Ectodermal cell (in vitro differentiated cells): ENCODE measurements at regions not wholly inside any gene's neighbourhood (a gene's known extent, or its start where the extent isn't known, plus 50 kb on each side); places are given as distances from the start of the nearest gene placed in this dataset.

ENCODE experiments used
- H3K27ac ChIP-seq: 2 replicates; pipeline ENCODE4 v1.7.0; 2013; ENCODE audit warnings: mild to moderate bottlenecking, low read depth, low read length; ENCODE audit not compliant: insufficient read depth, poor library complexity, severe bottlenecking
- H3K27me3 ChIP-seq: 2 replicates; pipeline ENCODE4 v1.7.0; 2013; ENCODE audit warnings: mild to moderate bottlenecking, low read length; ENCODE audit not compliant: insufficient read depth, control insufficient read depth, poor library complexity, severe bottlenecking
- H3K36me3 ChIP-seq: one replicate; pipeline ENCODE4 v1.7.0; 2013; ENCODE audit warnings: low read length; ENCODE audit not compliant: control insufficient read depth, insufficient read depth
- H3K4me1 ChIP-seq: one replicate; pipeline ENCODE4 v1.7.0; 2013; ENCODE audit warnings: low read length; ENCODE audit not compliant: control insufficient read depth, insufficient read depth
- H3K4me3 ChIP-seq: 2 replicates; pipeline ENCODE4 v1.7.0; 2013; ENCODE audit warnings: low read depth, low read length, control low read depth; ENCODE audit not compliant: insufficient read depth
- H3K9me3 ChIP-seq: 2 replicates; pipeline ENCODE4 v1.7.0; 2013; ENCODE audit warnings: mild to moderate bottlenecking, low read length, moderate library complexity; ENCODE audit not compliant: control insufficient read depth
- WGBS, 2 experiments: methylation state at CpG; one replicate each; pipeline ENCODE4 v1.1.7; 2013; ENCODE audit warnings: missing lambda C conversion rate in 2 of 2; 5-methylcytosine and 5-hydroxymethylcytosine counted together

- H3K9me3 ChIP-seq, result no peaks in the 10 kb centered on the region
- no peak overlapping the region for H3K4me3 ChIP-seq
- H3K36me3 ChIP-seq, result no peaks in the 10 kb centered on the region
- H3K4me1 ChIP-seq, result no peaks in the 10 kb centered on the region
- 79% methylated on average over 1 of the region's 1 CpG; no CpG with 5 or more reads in 1 of the 2 experiments for WGBS, 2 experiments
- no peaks in the 10 kb centered on the region for H3K27me3 ChIP-seq
- no peak overlapping the region for H3K27ac ChIP-seq
These were observed 553.1 kb upstream of the MAN1A1 start for GRCh38 chr6:119902681-119903080.

- WGBS, 2 experiments, result 92 to 100% methylated on average over 1 of the region's 1 CpG
These were observed 547.2 kb upstream of the MAN1A1 start for GRCh38 chr6:119896806-119897205.

GRCh38 chr6:119895626-119896025, 546.1 kb upstream of the MAN1A1 start:
- H3K9me3 ChIP-seq, result no peaks in the 10 kb centered on the region
- H3K36me3 ChIP-seq, result no peaks in the 10 kb centered on the region
- 84 to 89% methylated on average over 2 of the region's 2 CpGs for WGBS, 2 experiments
- H3K4me3 ChIP-seq, result no peak overlapping the region
- no peaks in the 10 kb centered on the region for H3K27me3 ChIP-seq
- H3K4me1 ChIP-seq, result no peaks in the 10 kb centered on the region
- H3K27ac ChIP-seq, result no peak overlapping the region

More at GRCh38 chr6:119896806-119897205, 547.2 kb upstream of the MAN1A1 start:
- Histone ChIP-seq H3K27ac (no peak overlapping the region), H3K4me3 (no peak overlapping the region), H3K36me3 (no peaks in the 10 kb centered on the region), H3K9me3 (no peaks in the 10 kb centered on the region), H3K27me3 (no peaks in the 10 kb centered on the region), H3K4me1 (no peaks in the 10 kb centered on the region)

GRCh38 chr6:119894811-119895210, 545.2 kb upstream of the MAN1A1 start:
- Histone ChIP-seq H3K27ac (no peak overlapping the region), H3K27me3 (no peaks in the 10 kb centered on the region), H3K36me3 (no peaks in the 10 kb centered on the region), H3K9me3 (no peaks in the 10 kb centered on the region), H3K4me3 (no peak overlapping the region), H3K4me1 (no peaks in the 10 kb centered on the region)

- Histone ChIP-seq H3K9me3 (no peaks in the 10 kb centered on the region), H3K4me1 (no peaks in the 10 kb centered on the region), H3K4me3 (no peak overlapping the region), H3K27ac (no peak overlapping the region), H3K27me3 (no peaks in the 10 kb centered on the region), H3K36me3 (no peaks in the 10 kb centered on the region)
- WGBS, 2 experiments, result 91 to 92% methylated on average over 4 of the region's 4 CpGs
These were observed 542.1 kb upstream of the MAN1A1 start for GRCh38 chr6:119891644-119892043.

GRCh38 chr6:119891206-119891605, 541.6 kb upstream of the MAN1A1 start:
- no peak overlapping the region for H3K4me3 ChIP-seq
- H3K27ac ChIP-seq, result no peak overlapping the region
- H3K27me3 ChIP-seq, result no peaks in the 10 kb centered on the region
- H3K4me1 ChIP-seq, result no peaks in the 10 kb centered on the region
- 94% methylated on average over 1 of the region's 1 CpG; no CpG with 5 or more reads in 1 of the 2 experiments for WGBS, 2 experiments
- no peaks in the 10 kb centered on the region for H3K9me3 ChIP-seq
- H3K36me3 ChIP-seq, result no peaks in the 10 kb centered on the region

GRCh38 chr6:119890470-119890869, 540.9 kb upstream of the MAN1A1 start:
- Histone ChIP-seq H3K4me3 (no peak overlapping the region), H3K27ac (no peak overlapping the region), H3K27me3 (no peaks in the 10 kb centered on the region), H3K4me1 (no peaks in the 10 kb centered on the region), H3K36me3 (no peaks in the 10 kb centered on the region), H3K9me3 (no peaks in the 10 kb centered on the region)
- 75 to 90% methylated on average over 1 of the region's 1 CpG for WGBS, 2 experiments

- Histone ChIP-seq H3K36me3 (no peaks in the 10 kb centered on the region), H3K9me3 (no peaks in the 10 kb centered on the region), H3K4me1 (no peaks in the 10 kb centered on the region), H3K27ac (no peak overlapping the region), H3K27me3 (no peaks in the 10 kb centered on the region), H3K4me3 (no peak overlapping the region)
These were observed 538.1 kb upstream of the MAN1A1 start for GRCh38 chr6:119887666-119888065.

GRCh38 chr6:119881416-119881815, 531.9 kb upstream of the MAN1A1 start:
- H3K9me3 ChIP-seq, result no peaks in the 10 kb centered on the region
- WGBS, 2 experiments, result 80 to 91% methylated on average over 1 of the region's 1 CpG
- no peaks in the 10 kb centered on the region for H3K4me1 ChIP-seq
- no peak overlapping the region for H3K4me3 ChIP-seq
- H3K36me3 ChIP-seq, result no peaks in the 10 kb centered on the region
- no peaks in the 10 kb centered on the region for H3K27me3 ChIP-seq
- no peak overlapping the region for H3K27ac ChIP-seq

GRCh38 chr6:119880840-119881239, 531.3 kb upstream of the MAN1A1 start:
- H3K4me3 ChIP-seq, result no peak overlapping the region
- H3K9me3 ChIP-seq, result no peaks in the 10 kb centered on the region
- H3K36me3 ChIP-seq, result no peaks in the 10 kb centered on the region
- H3K4me1 ChIP-seq, result no peaks in the 10 kb centered on the region
- H3K27me3 ChIP-seq, result no peaks in the 10 kb centered on the region
- H3K27ac ChIP-seq, result no peak overlapping the region

- no peaks in the 10 kb centered on the region for H3K27me3 ChIP-seq
- WGBS, 2 experiments, result 0% methylated on average over 1 of the region's 1 CpG; no CpG with 5 or more reads in 1 of the 2 experiments
These were observed 530.2 kb upstream of the MAN1A1 start for GRCh38 chr6:119879731-119880130.

More at GRCh38 chr6:119879731-119880130, 530.2 kb upstream of the MAN1A1 start:
- Histone ChIP-seq H3K9me3 (no peaks in the 10 kb centered on the region), H3K4me3 (no peak overlapping the region), H3K4me1 (no peaks in the 10 kb centered on the region), H3K27ac (no peak overlapping the region), H3K36me3 (no peaks in the 10 kb centered on the region)
